Hepatocyte (in vitro differentiated cells): ENCODE measurements at regions not wholly inside any gene's neighbourhood (a gene's known extent, or its start where the extent isn't known, plus 50 kb on each side); places are given as distances from the start of the nearest gene placed in this dataset.

Experiments
- EZH2phosphoT487 ChIP-seq: fragments of 200-600 bp; sonication (generic); IDR thresholded peaks from one replicate; pipeline ENCODE4 v1.6.1; 2018; ENCODE audit warnings: antibody characterized with exemption, mild to moderate bottlenecking, low read depth, moderate library complexity; ENCODE audit not compliant: unreplicated experiment, severe bottlenecking
- TF ChIP-seq, protein P1 (sequence below): fragments of 200-600 bp; sonication (generic); IDR thresholded peaks from 2 replicates; pipeline ENCODE4 v1.5.1; 2016; ENCODE audit warnings: antibody characterized with exemption, mild to moderate bottlenecking; ENCODE audit not compliant: poor library complexity

- TF ChIP-seq, protein P1, sequence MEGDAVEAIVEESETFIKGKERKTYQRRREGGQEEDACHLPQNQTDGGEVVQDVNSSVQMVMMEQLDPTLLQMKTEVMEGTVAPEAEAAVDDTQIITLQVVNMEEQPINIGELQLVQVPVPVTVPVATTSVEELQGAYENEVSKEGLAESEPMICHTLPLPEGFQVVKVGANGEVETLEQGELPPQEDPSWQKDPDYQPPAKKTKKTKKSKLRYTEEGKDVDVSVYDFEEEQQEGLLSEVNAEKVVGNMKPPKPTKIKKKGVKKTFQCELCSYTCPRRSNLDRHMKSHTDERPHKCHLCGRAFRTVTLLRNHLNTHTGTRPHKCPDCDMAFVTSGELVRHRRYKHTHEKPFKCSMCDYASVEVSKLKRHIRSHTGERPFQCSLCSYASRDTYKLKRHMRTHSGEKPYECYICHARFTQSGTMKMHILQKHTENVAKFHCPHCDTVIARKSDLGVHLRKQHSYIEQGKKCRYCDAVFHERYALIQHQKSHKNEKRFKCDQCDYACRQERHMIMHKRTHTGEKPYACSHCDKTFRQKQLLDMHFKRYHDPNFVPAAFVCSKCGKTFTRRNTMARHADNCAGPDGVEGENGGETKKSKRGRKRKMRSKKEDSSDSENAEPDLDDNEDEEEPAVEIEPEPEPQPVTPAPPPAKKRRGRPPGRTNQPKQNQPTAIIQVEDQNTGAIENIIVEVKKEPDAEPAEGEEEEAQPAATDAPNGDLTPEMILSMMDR = no peak
- no peak for TF ChIP-seq EZH2phosphoT487
Observed at GRCh38 chr1:83559129-83559840, 439.6 kb downstream of the TTLL7 start.
